ENCODE measurements at regions not wholly inside any gene's neighbourhood (a gene's known extent, or its start where the extent isn't known, plus 50 kb on each side); places are given as distances from the start of the nearest gene placed in this dataset.

DNA sequence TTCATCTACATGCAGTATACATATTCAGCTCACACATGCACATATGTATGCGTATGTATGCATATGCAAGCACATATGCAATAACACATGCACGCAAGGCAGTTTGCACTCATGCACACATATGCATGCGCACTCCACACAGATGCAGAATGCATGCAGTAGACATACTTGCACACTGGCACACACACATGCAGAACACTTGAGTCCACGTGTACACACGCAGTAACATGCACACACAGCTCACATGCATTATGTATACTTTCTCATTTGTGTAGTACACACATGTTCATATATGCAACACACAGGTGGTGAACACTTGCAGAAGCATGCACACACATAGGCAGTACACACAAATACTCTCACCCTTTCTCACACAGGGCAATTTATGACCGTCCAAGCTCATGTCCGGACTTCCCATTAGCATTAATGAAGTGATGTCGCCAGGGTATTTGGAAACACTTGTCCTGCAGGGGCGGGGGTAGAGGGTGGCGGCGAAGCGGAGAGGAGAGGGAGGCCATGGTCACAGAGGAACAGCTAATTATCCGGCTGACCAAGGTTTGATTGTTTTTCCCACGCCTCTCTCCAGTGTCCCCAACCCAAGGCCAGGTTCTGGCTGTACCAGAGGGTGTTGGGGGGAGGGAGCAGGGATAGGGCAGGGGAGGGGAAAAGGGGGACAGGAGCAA is 91.3 kb downstream of the VEGFA start:
- TF ChIP-seq CTCF (IDR thresholded peaks at IDR 0.05; ENCODE audit: borderline replicate concordance, extremely low read depth, low read length, poor library complexity, severe bottlenecking) (no peak), EZH2 (IDR thresholded peaks at IDR 0.05; ENCODE audit: borderline replicate concordance, low read depth, low read length, severe bottlenecking) (no peak)

Measured in DND-41 (cell line).